HT-29 (cell line): ENCODE measurements at regions not wholly inside any gene's neighbourhood (a gene's known extent, or its start where the extent isn't known, plus 50 kb on each side); places are given as distances from the start of the nearest gene placed in this dataset.
A peak's percentile ranks its signal among the peaks of the same experiment; 100 is the strongest.

Experiments used
- DNase-seq: peaks from one replicate; pipeline ENCODE4 v3.0.0-alpha.2; 2015; ENCODE audit warnings: low spot score

DNA sequence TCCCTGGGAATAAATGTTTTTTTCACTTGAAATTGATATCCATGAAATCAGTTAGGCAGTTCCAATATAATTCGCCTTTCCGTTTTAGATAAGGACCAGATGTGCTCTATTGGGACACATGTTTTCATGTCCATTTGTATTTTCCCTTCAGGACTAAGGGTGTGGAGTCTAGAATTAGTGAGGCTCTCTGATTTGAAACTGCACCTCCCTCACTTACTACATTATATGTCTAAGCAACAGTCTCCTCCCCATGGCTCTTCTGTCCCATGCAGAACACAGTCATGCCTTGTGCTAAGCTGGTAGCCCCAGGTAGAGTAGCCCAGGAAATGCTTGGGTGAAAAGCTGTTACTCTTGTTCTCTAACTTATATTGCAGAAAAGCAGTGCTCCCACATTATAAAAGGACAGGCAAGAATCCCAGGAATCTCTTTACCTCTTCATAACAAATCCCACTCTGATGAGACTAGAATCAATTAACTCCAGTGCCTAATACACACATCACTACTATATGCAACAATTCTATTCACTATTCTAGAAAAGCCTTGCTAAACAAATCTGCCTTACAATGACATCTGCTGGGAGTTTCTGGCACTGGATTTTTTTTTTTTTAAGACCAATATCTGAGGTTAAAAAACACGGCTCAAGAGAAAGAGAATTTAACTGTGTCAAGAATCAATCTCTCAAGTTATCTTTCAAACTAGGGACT, 293.9 kb downstream of the SNX13 start:
- DNase-seq = peak; percentile 68

GRCh38 chr7:17651341-17651740, 289.0 kb downstream of the SNX13 start:
- DNase-seq = no peak

GRCh38 chr7:17651863-17652385, 288.4 kb downstream of the SNX13 start:
- DNase-seq = no peak

- no peak for DNase-seq
Measured at GRCh38 chr7:17654940-17655339, 285.4 kb downstream of the SNX13 start.

GRCh38 chr7:17659126-17659525, 281.2 kb downstream of the SNX13 start:
- no peak for DNase-seq

DNA sequence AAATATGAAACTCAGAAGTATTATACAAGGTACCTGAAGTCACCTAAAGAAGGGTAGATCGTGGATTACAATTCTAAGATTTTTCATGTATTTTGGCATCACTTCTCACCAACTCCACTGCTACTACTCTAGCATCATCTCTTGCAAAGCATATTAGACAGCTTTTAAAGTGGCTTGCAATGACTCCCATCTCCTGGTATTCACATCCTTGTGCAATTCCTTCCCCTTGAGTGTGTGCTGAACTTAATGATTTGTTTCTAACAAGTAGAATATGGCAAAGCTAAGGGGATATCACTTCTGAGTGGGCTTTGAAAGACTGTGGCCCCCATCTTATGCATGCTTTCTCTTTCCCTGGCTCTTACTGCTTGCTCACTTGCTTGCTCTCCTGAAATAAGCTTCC, 280.2 kb downstream of the SNX13 start:
- no peak for DNase-seq

DNA sequence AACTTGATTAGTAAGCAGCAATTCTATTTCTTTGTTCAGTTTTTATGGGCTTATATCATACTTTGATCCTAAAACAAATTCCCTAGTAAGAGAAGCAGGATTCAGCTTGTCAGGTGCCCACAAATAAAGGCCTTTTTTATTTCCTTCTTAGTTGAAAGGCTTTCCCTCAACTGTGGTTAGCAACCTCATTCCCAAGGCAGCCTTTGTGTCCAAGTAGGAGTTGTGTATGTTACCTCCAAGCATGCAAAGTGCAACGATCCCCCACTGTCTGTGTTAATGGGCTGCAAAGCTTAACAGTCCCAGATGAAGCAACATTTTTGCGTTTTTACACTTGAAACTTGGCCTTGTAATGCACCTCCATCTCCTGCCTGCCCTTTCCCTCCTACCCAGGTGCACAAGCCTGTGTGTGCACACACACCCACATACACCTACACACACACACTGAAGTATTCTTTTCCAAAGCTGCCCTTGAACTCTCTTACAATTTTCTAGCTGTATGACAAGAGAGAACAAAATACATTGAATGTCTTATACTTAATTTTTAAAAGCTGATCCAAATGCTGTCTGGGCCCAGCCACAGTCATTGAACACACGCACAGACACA, 278.2 kb downstream of the SNX13 start:
- DNase-seq = no peak

GRCh38 chr7:17663061-17663675, 277.1 kb downstream of the SNX13 start:
- DNase-seq = no peak

GRCh38 chr7:17665029-17665428, 275.3 kb downstream of the SNX13 start:
- DNase-seq = no peak

DNA sequence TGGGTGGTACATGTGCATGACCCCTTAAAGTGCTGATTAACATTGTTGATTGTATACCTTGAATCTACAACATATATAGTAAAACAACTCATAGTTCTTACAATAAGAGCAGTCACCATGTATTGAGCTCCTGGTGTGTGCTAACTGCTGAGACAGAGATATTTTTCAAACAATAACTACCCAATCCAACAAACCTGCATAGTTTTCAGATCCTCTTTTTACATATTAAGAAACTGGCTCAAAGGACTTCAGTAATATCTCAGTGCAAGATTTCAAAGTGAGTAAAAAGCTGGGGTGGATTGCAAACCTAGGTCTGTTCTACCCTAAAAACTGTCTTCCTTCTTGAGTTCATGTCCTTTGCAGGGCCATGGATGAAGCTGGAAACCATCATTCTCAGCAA, 272.2 kb downstream of the SNX13 start:
- no peak for DNase-seq

DNA sequence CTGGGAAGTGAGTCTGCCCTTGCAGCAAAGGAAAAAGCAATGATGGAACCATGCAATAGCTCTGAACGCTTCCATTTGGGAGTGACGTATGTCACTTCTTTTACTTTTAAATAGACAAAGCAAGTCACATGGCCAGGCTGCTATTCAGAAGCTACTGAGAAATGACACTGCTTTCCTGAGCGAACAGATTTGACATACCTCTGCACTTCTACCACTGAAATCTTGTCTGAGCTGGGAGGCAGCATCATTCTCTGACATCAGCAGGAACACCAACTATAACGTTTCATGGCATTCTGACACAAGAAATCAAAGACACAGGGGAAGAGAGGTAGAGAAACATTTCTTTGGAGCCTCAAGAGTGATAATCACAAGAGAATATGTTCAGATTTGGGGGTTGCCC, 271.1 kb downstream of the SNX13 start:
- DNase-seq = no peak

GRCh38 chr7:17671956-17672355, 268.3 kb downstream of the SNX13 start:
- no peak for DNase-seq

GRCh38 chr7:17672783-17673182, 267.5 kb downstream of the SNX13 start:
- no peak for DNase-seq

- DNase-seq = peak; percentile 8
Measured at GRCh38 chr7:17674166-17674942, 265.9 kb downstream of the SNX13 start.

DNA sequence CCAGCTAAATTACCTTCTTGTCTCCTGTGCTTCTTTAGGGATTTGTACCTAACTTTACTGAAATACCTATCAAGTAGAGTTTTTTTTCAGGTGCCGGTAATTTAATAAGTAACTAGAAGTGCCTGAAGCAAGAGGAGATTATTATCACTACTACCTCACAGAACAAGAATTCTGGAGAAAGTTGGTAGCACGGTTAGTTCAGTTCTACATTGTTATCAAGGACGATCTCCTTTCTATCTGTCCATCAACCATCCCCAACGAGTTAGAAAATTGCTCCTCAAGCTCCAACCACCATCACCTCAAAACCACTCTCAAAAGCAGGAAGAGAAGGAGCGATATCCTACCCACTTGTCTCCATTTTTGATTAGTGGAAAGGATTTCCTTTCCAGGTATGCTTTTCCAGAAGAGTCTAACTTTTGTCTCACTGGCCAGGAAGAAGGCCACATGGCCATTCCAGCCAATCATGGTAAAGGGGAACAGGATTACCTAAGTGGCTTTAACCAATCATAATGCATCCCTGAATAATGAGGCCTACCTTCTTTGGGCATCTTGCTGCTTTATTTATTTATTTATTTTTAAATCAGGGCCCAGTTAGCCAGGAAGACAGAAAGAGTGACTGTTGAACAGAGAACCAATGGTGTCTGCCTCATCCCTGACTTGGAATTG, 265.2 kb downstream of the SNX13 start:
- DNase-seq = peak; percentile 7

- no peak for DNase-seq
Measured at GRCh38 chr7:17677408-17677807, 262.9 kb downstream of the SNX13 start.

DNA sequence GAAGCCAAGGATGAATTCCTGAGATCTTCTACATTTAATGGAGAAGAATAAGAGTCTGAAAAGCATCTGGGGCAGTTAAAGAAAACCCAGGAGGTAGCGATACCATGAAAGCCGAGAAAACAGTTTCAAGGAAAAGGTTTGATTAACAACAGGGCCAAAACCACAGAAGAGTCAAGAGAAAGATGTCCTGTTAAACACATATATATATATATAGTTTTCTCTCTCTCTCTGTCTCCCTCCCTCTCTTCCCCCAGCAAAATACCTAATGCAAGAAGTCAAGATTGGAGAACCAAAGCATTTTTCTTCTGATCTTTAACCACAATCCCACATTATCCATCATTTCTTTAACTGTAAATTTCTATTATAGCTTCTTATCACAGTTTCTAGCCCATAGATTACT, 261.4 kb downstream of the SNX13 start:
- DNase-seq = no peak

- no peak for DNase-seq
Measured at GRCh38 chr7:17679458-17679857, 260.8 kb downstream of the SNX13 start.

DNA sequence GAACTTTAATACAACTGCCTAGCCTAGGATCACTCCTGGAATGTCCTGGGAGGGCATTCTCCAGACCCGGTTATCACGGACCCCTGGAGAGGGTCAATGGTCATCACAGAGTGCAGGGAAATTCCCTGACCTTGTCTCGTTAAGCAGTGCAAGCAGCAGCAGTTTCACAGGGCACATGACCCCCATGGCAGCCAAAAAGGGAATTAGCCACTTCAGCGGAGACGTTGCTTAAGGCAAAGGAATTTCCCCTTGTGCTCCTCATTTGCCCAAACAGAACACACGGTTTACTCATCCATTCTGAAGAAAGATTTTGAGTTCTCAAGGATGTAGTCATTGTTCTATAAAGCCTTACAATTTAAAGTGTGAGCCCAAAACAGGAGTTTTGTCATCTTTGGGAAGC, 260.3 kb downstream of the SNX13 start:
- no peak for DNase-seq

GRCh38 chr7:17680943-17681351, 259.3 kb downstream of the SNX13 start:
- DNase-seq = peak; percentile 49

DNA sequence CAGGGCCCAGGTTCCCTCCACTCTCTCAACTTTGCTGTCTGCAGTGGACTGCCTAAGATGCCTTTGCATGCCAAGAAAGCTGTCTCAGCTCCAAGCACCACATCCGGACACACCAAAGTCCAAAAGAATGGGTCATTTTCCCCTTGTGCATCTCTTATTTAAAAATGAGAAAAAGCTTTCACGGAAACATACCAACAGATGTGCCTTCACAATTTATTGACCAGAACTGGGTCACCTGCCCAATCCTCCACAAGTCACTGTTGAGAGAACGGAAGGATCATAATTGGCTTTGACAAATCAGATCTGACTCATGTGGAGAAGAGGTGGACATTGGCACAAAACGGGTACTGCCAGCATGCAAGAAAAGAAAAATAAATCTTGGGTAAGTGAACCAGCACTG, 258.3 kb downstream of the SNX13 start:
- DNase-seq = no peak

GRCh38 chr7:17682586-17682985, 257.7 kb downstream of the SNX13 start:
- DNase-seq = no peak
